ENCODE measurements at regions not wholly inside any gene's neighbourhood (a gene's known extent, or its start where the extent isn't known, plus 50 kb on each side); places are given as distances from the start of the nearest gene placed in this dataset.

- DNase-seq, result no peak
Measured at GRCh38 chr1:201690528-201690927, 138.4 kb upstream of the IPO9 start.

- DNase-seq, result no peak
Measured at GRCh38 chr1:201691716-201692554, 137.0 kb upstream of the IPO9 start.

- DNase-seq, result peak; percentile 83
Measured at GRCh38 chr1:201692555-201693394, 136.2 kb upstream of the IPO9 start.

GRCh38 chr1:201693890-201694607 lies 134.9 kb upstream of the IPO9 start:
- DNase-seq, result no peak

DNA sequence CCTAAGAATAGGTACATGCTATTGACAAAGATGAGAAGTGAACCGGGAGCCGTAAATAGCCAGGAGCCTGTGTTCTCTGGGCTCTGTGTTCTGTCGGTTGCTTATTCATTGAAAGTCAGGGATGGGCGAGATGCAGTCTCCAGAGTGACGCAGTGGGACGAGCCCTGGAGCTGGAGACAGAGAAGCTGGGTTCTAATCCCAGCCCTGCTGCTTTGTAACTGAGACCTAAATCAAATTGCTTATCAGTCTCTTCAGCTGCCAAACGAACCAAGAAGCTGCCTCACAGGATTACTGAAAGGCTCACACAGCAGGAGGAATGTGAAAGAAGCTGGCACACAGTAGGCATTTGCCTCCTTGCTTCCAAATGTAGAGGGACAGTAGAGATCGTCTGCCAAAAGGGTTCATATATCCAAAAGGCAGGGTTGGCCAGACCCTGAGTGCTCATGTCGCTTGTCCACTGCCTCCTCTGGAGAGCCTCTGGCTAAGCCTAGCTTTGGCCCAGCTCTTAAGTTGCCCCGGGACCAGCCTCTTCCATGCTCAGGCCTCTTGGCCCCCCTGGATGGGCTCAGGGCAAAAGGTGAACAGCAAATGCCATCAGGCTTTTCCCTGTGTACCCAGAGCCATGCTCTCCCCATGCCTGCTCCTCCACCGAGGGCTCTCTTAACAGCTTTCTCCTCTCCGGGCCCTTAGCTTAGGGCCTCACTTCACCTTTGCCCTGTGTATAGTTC lies 134.2 kb upstream of the IPO9 start:
- no peak for DNase-seq

- DNase-seq, result no peak
Measured at GRCh38 chr1:201695607-201696006, 133.3 kb upstream of the IPO9 start.

- DNase-seq, result no peak
Measured at GRCh38 chr1:201696217-201696761, 132.7 kb upstream of the IPO9 start.

- no peak for DNase-seq
Measured at GRCh38 chr1:201697174-201697573, 131.8 kb upstream of the IPO9 start.

DNA sequence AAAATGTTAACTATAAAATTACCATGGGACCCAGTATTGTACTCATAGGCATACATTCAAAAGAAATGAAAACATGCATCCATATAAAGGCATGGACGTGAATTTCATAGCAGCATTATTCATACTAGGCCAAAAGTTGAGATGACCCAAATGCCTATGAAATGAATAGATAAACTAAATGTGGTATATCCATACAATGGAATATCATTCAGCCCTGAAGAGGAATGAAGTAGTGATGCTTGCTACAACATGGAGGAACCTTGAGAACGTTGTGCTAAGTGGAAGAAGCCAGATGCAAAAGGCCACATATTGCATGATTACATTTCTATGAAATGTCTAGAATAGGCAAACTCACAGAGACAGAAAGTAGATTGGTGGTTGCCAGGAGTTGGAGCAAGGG lies 127.1 kb upstream of the IPO9 start:
- DNase-seq, result no peak

- peak; percentile 98 for DNase-seq
Measured at GRCh38 chr1:201702936-201703335, 126.0 kb upstream of the IPO9 start.

GRCh38 chr1:201703621-201704438 lies 125.1 kb upstream of the IPO9 start:
- DNase-seq, result peak; percentile 73

DNA sequence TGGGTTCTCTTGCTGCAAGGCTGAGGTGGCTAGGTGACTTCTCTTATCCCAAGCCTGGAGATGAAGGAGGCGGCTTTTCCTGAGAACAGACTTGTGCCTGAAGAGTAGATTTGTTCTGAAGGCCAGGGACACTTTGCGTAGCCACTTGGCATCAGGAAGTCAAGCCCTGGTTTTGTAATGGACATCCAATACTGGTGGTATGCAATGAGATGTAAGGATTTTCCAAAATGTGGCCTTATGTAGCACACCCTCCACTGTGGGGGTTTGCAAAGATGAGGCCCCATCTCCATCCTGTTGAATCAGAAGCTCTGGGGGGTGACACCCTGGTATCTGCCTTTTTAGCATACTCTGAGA lies 124.5 kb upstream of the IPO9 start:
- DNase-seq, result no peak

DNA sequence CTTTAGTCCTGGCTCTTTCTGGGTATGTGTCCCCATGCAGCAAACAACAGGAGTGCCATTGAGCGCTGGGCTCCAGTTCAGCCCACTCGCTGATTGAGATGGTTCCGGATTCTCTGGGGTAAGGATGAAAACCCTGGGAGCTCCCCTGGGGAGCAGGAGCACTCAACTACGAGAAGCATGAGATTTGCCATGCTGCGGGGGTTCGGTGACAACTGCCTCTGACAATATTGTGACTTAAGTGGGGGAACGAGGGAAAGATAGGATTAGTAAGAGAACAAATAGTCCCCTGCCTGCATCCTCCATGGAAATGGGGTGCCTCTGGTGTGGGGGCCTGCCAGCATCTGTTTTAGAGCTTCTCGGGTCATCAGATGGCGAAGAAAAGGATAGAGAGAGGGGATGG lies 123.6 kb upstream of the IPO9 start:
- no peak for DNase-seq

DNA sequence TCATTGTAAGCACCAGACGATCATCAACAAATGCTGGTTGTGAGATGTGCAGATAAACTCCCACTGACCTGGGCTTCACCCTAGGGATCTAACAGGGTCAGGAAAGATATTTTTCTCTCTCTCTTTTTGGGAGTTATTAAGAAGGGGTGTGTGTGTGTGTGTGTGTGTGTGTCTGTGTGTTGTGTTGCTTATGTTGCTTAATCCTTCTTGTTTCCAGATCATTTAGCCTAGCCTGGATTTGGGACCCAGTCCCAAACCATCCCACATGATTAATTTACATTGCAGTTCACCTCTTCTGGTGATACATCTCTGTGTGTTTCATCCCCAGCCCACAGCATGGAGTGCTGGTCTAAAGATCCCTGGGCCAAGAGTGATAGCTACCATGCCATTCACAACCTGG lies 122.8 kb upstream of the IPO9 start:
- DNase-seq, result no peak

DNA sequence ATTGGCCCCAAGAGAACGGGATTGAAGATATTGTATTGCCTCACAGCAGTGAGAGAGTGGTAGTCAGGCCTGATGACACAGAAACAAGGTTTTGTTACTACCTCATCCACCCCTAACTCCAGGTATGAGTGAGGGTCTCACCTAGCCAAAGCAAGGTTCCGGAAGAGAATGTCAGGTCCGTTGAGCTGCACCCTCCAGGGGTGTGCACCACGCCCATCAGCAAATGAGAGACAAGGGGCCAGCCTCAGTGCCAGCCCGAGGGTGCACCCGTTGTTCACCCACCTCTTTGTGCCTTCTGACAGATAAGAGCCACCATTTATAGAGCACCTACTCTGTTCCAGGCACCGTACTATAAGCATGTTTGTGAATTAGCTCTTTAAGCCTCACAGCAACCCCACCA lies 121.9 kb upstream of the IPO9 start:
- no peak for DNase-seq

GRCh38 chr1:201707656-201708055 lies 121.3 kb upstream of the IPO9 start:
- no peak for DNase-seq

GRCh38 chr1:201708085-201708512 lies 120.9 kb upstream of the IPO9 start:
- peak; percentile 13 for DNase-seq

DNA sequence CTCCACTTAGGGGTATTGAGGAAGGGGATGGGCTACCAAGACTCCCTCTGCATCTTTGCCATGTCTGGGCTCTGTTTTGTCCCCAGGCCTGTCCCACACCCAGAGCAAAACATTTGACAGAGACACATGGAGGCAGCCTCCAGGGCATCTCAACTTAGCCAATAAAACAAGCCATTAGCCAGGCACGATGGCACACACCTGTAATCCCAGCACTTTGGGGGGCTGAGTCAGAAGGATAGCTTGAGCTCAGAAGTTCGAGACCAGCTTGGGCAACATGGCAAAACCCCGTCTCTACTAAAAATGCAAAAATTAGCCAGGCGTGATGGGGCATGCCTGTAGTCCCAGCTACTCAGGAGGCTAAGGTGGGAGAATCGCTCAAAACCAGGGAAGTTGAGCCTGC lies 120.3 kb upstream of the IPO9 start:
- no peak for DNase-seq

- DNase-seq, result peak; percentile 42
Measured at GRCh38 chr1:201709564-201710295, 119.2 kb upstream of the IPO9 start.

GRCh38 chr1:201710632-201711597 lies 118.0 kb upstream of the IPO9 start:
- no peak for DNase-seq
